HT-29 (cell line): ENCODE measurements at regions not wholly inside any gene's neighbourhood (a gene's known extent, or its start where the extent isn't known, plus 50 kb on each side); places are given as distances from the start of the nearest gene placed in this dataset.

Source experiments
- DNase-seq: peaks from one replicate; pipeline ENCODE4 v3.0.0-alpha.2; 2015; ENCODE audit warnings: low spot score

- no peak for DNase-seq
These were observed 1002.9 kb upstream of the SEL1L start for GRCh38 chr14:82536566-82536965.

GRCh38 chr14:82537831-82538230 is 1004.2 kb upstream of the SEL1L start:
- no peak for DNase-seq

GRCh38 chr14:82546401-82546800 is 1012.7 kb upstream of the SEL1L start:
- no peak for DNase-seq

GRCh38 chr14:82549306-82549990 is 1015.8 kb upstream of the SEL1L start:
- no peak for DNase-seq

- DNase-seq, result no peak
These were observed 1029.2 kb upstream of the SEL1L start for GRCh38 chr14:82562881-82563280.

GRCh38 chr14:82565825-82566224 is 1032.2 kb upstream of the SEL1L start:
- DNase-seq, result no peak

- no peak for DNase-seq
These were observed 1053.6 kb upstream of the SEL1L start for GRCh38 chr14:82587226-82587625.

- no peak for DNase-seq
These were observed 1061.8 kb upstream of the SEL1L start for GRCh38 chr14:82595466-82595865.

- no peak for DNase-seq
These were observed 1069.1 kb upstream of the SEL1L start for GRCh38 chr14:82602794-82603193.

- no peak for DNase-seq
These were observed 1071.2 kb upstream of the SEL1L start for GRCh38 chr14:82604819-82605218.

GRCh38 chr14:82621881-82622450 is 1088.3 kb upstream of the SEL1L start:
- DNase-seq, result no peak

GRCh38 chr14:82626156-82627066 is 1092.8 kb upstream of the SEL1L start:
- no peak for DNase-seq

- DNase-seq, result no peak
These were observed 1102.3 kb upstream of the SEL1L start for GRCh38 chr14:82635915-82636314.

GRCh38 chr14:82636426-82636825 is 1102.8 kb upstream of the SEL1L start:
- DNase-seq, result no peak

- no peak for DNase-seq
These were observed 1107.4 kb upstream of the SEL1L start for GRCh38 chr14:82641050-82641540.

GRCh38 chr14:82642425-82642824 is 1108.8 kb upstream of the SEL1L start:
- no peak for DNase-seq

GRCh38 chr14:82647088-82647810 is 1113.6 kb upstream of the SEL1L start:
- DNase-seq, result no peak

- no peak for DNase-seq
These were observed 1122.1 kb upstream of the SEL1L start for GRCh38 chr14:82655770-82656169.

GRCh38 chr14:82657186-82657675 is 1123.6 kb upstream of the SEL1L start:
- no peak for DNase-seq

GRCh38 chr14:82661258-82661657 is 1127.6 kb upstream of the SEL1L start:
- no peak for DNase-seq

GRCh38 chr14:82667006-82667405 is 1133.4 kb upstream of the SEL1L start:
- DNase-seq, result peak; percentile 8

- DNase-seq, result peak; percentile 8
These were observed 1133.8 kb upstream of the SEL1L start for GRCh38 chr14:82667501-82667900.
